GM12865 (cell line): ENCODE measurements at regions not wholly inside any gene's neighbourhood (a gene's known extent, or its start where the extent isn't known, plus 50 kb on each side); places are given as distances from the start of the nearest gene placed in this dataset.

Experiments
- DNase-seq: peaks from one replicate; pipeline ENCODE4 v3.0.0; 2010; ENCODE audit warnings: low read depth
- H3K4me3 ChIP-seq: 2 replicates; pipeline ENCODE4 v1.5.1; 2011; ENCODE audit warnings: mild to moderate bottlenecking, low read depth, low read length, control low read depth
- TF ChIP-seq, protein P1 (sequence below): IDR thresholded peaks from 2 replicates; pipeline ENCODE4 v1.5.1; 2011; ENCODE audit warnings: low read length, control low read depth, low read depth, inconsistent platforms; ENCODE audit not compliant: insufficient read depth; ENCODE audit errors: missing control alignments

DNA sequence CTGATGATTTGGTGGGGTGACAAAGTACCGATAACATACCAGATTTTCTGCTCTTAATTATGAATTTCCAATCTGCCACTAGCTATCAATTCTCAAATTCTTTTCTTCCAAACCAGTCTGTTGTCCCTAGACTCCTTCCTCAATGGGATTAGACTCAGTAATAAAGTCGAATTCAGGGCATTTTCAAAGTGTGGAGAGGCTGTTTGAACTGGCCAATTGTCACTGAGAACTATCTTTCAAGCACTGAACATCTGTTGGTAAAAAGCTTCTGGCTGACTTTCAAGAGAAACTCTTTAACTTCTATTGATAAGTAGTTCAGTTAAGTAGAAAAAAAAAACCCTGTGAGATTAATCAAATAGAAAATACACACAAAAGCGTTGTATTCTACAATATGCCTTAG lies 108.9 kb downstream of the SAMD9 start:
- no peak overlapping the region for H3K4me3 ChIP-seq
- TF ChIP-seq, protein P1, sequence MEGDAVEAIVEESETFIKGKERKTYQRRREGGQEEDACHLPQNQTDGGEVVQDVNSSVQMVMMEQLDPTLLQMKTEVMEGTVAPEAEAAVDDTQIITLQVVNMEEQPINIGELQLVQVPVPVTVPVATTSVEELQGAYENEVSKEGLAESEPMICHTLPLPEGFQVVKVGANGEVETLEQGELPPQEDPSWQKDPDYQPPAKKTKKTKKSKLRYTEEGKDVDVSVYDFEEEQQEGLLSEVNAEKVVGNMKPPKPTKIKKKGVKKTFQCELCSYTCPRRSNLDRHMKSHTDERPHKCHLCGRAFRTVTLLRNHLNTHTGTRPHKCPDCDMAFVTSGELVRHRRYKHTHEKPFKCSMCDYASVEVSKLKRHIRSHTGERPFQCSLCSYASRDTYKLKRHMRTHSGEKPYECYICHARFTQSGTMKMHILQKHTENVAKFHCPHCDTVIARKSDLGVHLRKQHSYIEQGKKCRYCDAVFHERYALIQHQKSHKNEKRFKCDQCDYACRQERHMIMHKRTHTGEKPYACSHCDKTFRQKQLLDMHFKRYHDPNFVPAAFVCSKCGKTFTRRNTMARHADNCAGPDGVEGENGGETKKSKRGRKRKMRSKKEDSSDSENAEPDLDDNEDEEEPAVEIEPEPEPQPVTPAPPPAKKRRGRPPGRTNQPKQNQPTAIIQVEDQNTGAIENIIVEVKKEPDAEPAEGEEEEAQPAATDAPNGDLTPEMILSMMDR = no peak
- DNase-seq = no peak

DNA sequence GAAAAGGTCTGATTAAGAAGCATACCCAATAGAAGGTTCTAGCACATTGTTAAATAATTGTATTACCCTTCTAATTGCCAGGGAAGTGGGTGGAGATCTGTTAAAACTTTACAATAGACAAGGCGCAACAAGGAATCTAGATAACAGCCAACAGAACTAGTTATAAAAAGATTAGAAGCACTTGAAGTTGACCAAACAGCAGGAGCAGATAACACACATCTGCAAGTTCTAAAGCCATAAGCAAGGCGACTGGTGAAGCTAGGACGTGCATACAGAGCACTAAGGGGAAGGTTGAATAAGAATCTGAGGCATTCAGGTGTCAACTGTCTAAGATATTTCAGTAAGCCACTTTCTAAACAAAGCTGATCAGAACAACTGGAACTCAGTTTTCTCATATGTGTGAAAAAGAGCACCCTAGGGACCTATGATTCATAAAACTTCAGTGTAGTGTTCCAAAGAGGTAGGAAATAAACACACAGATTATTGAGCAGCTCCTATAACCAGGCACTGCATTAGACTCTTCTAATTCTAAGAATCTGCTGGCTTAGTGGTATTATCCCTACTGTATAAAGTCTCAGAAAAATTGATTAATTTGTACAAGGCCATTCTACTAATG lies 111.2 kb downstream of the SAMD9 start:
- H3K4me3 ChIP-seq = no peak overlapping the region
- TF ChIP-seq, protein P1 = no peak
- no peak for DNase-seq

DNA sequence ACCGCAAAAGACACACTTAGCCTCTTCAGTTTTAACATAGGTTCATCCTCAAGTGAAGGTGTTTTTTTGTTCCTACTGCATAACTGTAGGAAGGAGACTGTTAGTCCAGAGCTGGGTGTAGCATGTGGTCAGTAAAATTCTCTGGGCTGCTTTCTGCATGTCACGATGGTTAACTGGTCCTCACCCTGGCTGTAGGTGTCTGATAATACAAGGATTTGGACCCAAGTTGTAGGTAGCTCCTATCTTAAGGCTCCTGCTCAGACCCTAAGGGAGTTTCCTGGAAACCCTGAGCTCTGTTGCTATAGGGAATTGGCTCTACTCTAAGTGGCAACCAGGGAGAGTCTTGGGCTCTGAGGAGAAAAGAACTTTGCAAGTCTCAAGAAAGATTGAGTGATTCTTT lies 112.9 kb downstream of the SAMD9 start:
- TF ChIP-seq, protein P1 = no peak

DNA sequence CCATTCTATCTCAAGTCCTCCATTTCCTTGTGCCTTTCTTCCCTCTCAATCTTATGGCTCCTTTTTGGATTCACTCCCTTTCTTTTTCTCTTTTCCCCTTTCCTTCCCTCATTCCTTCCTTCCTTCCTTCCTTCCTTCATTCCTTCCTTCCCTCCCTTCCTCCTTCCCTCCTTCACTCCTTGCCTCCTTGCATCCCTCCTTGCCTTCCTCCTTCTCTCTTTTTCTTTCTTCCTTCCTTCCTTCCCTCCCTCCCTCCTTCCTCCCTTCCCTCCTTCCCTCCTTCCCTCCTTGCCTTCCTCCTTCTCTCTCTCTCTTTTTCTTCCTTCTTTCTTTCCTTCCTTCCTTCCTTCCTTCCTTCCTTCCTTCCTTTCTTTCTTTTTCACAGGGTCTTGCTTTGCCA lies 120.1 kb downstream of the SAMD9 start:
- H3K4me3 ChIP-seq = no peak overlapping the region
- no peak for DNase-seq
- TF ChIP-seq, protein P1 = no peak

More for the DNA sequence above, 112.9 kb downstream of the SAMD9 start:
- no peak overlapping the region for H3K4me3 ChIP-seq
- DNase-seq = no peak

DNA sequence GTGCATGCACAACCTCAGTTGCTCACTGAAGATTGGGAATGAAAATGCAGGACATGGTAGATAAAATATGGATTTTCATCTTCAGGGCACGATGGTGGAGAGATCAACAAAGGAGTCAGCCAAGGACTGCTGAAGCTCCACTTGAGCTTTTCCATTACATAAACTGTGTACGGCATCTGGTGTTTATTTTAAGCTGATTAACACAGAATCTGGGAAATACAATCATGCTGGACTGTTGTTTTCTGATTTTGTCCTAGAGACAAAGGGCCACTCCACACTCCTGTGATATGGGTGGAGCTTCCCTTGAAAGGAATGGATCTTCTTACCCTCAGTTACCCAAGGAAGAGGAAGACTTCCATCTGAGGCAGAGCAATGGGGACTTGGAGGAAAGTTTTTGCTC lies 120.6 kb downstream of the SAMD9 start:
- TF ChIP-seq, protein P1 = no peak
- no peak for DNase-seq
- H3K4me3 ChIP-seq = no peak overlapping the region

DNA sequence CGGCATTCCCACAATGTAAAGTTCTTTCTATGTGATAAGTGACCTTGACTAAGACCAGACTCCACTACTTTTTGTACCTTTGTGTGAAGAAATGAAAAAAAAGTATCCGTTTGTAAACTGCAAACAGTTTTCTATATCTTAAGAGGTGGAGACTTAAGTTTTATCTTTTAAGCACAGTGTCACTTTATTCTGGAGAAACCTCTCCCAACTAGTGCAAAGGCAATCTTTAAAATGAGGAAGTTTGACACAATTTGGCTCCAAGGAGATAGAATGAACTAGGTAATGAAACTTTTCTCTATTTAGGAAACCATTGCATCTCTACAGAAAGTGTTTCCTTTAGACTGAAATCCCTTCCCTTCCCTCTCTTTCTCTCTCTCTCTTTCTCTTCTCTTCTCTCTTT lies 122.9 kb downstream of the SAMD9 start:
- TF ChIP-seq, protein P1 = no peak
- no peak overlapping the region for H3K4me3 ChIP-seq
- DNase-seq = no peak

DNA sequence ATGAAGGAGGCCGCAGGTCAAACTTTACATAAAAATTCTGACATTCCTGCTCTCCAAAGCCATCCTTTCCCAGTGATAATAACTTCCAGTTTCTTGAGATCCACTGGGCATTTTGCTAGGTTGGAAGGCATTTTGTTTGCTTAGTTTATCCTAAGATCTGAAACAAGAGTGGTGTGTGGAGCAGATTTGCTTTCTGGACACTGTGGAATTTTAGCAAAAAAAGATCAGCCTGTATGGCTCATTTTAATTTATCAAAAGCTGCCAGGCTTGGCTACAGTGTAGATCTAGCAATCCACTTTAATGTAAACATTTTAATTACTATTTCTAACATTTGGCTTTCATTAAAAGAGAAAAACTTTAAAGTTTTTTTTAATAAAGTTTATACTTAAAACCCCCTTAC lies 124.8 kb downstream of the SAMD9 start:
- TF ChIP-seq, protein P1 = no peak
- no peak for DNase-seq
- H3K4me3 ChIP-seq = no peak overlapping the region
